ENCODE measurements at regions not wholly inside any gene's neighbourhood (a gene's known extent, or its start where the extent isn't known, plus 50 kb on each side); places are given as distances from the start of the nearest gene placed in this dataset.

DNA sequence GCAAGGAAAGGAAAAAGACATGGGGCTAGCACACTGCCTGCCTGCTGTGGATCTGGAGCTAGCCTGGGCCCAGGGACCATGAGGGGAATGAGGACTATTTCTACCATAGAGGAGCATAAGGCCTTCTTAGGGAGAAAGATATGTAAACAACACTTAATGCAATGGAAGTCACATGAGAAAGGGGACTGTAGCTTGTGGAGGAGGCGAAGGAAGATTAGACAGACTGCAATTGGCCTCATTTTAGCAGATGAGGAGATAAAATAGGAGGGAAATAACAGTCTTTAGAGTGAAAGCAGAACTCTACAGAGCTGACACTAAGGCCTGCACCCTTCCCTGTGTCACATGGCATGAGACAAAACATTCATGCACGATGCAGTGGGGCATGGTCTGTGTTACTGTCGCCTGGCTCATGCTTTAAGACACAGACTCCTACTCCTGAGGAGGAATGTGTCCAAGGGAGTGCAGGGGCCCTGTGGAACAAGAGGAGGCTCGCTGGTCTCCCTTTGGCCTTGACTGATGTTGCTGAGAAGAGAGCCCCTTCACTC lies 829.3 kb upstream of the IGFBP3 start:
- TF ChIP-seq, protein P1, sequence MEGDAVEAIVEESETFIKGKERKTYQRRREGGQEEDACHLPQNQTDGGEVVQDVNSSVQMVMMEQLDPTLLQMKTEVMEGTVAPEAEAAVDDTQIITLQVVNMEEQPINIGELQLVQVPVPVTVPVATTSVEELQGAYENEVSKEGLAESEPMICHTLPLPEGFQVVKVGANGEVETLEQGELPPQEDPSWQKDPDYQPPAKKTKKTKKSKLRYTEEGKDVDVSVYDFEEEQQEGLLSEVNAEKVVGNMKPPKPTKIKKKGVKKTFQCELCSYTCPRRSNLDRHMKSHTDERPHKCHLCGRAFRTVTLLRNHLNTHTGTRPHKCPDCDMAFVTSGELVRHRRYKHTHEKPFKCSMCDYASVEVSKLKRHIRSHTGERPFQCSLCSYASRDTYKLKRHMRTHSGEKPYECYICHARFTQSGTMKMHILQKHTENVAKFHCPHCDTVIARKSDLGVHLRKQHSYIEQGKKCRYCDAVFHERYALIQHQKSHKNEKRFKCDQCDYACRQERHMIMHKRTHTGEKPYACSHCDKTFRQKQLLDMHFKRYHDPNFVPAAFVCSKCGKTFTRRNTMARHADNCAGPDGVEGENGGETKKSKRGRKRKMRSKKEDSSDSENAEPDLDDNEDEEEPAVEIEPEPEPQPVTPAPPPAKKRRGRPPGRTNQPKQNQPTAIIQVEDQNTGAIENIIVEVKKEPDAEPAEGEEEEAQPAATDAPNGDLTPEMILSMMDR (conservative IDR thresholded peaks at IDR 0.05; ENCODE audit: low read length), result no peak
- no peak for TF ChIP-seq EZH2phosphoT487 (IDR thresholded peaks at IDR 0.05; ENCODE audit: borderline replicate concordance, low read depth, low read length)
